ENCODE measurements at regions not wholly inside any gene's neighbourhood (a gene's known extent, or its start where the extent isn't known, plus 50 kb on each side); places are given as distances from the start of the nearest gene placed in this dataset.

- no peak for DNase-seq (ENCODE audit: low read depth in 2 of 2)
These were observed 773.1 kb upstream of the NR2F2 start for GRCh38 chr15:95557226-95558046.

GRCh38 chr15:95558131-95558530 is 772.4 kb upstream of the NR2F2 start:
- DNase-seq (ENCODE audit: low read depth in 2 of 2), result no peak

- DNase-seq (ENCODE audit: low read depth in 2 of 2), result no peak
These were observed 771.6 kb upstream of the NR2F2 start for GRCh38 chr15:95558916-95559315.

GRCh38 chr15:95559875-95560394 is 770.6 kb upstream of the NR2F2 start:
- no peak for DNase-seq (ENCODE audit: low read depth in 2 of 2)

- no peak for DNase-seq (ENCODE audit: low read depth in 2 of 2)
These were observed 769.0 kb upstream of the NR2F2 start for GRCh38 chr15:95561463-95561862.

- DNase-seq (ENCODE audit: low read depth in 2 of 2), result no peak
These were observed 766.9 kb upstream of the NR2F2 start for GRCh38 chr15:95563634-95564033.

- no peak for DNase-seq (ENCODE audit: low read depth in 2 of 2)
These were observed 765.4 kb upstream of the NR2F2 start for GRCh38 chr15:95565016-95565600.

GRCh38 chr15:95565690-95566089 is 764.8 kb upstream of the NR2F2 start:
- no peak for DNase-seq (ENCODE audit: low read depth in 2 of 2)

GRCh38 chr15:95567686-95568085 is 762.8 kb upstream of the NR2F2 start:
- no peak for DNase-seq (ENCODE audit: low read depth in 2 of 2)

GRCh38 chr15:95574053-95574452 is 756.4 kb upstream of the NR2F2 start:
- no peak for DNase-seq (ENCODE audit: low read depth in 2 of 2)

GRCh38 chr15:95577927-95578326 is 752.6 kb upstream of the NR2F2 start:
- no peak for DNase-seq (ENCODE audit: low read depth in 2 of 2)

- DNase-seq (ENCODE audit: low read depth in 2 of 2), result no peak
These were observed 750.4 kb upstream of the NR2F2 start for GRCh38 chr15:95580121-95580520.

- no peak for DNase-seq (ENCODE audit: low read depth in 2 of 2)
These were observed 748.9 kb upstream of the NR2F2 start for GRCh38 chr15:95581595-95581994.

GRCh38 chr15:95584088-95584487 is 746.4 kb upstream of the NR2F2 start:
- no peak for DNase-seq (ENCODE audit: low read depth in 2 of 2)

GRCh38 chr15:95588056-95588455 is 742.4 kb upstream of the NR2F2 start:
- DNase-seq (ENCODE audit: low read depth in 2 of 2), result no peak

- DNase-seq (ENCODE audit: low read depth in 2 of 2), result no peak
These were observed 739.9 kb upstream of the NR2F2 start for GRCh38 chr15:95590533-95591044.

- no peak for DNase-seq (ENCODE audit: low read depth in 2 of 2)
These were observed 739.2 kb upstream of the NR2F2 start for GRCh38 chr15:95591270-95591669.

- DNase-seq (ENCODE audit: low read depth in 2 of 2), result no peak
These were observed 738.6 kb upstream of the NR2F2 start for GRCh38 chr15:95591886-95592285.

GRCh38 chr15:95594496-95594895 is 736.0 kb upstream of the NR2F2 start:
- DNase-seq (ENCODE audit: low read depth in 2 of 2), result no peak

- no peak for DNase-seq (ENCODE audit: low read depth in 2 of 2)
These were observed 734.7 kb upstream of the NR2F2 start for GRCh38 chr15:95595759-95596158.

GRCh38 chr15:95596496-95596895 is 734.0 kb upstream of the NR2F2 start:
- no peak for DNase-seq (ENCODE audit: low read depth in 2 of 2)

GRCh38 chr15:95598251-95598855 is 732.1 kb upstream of the NR2F2 start:
- DNase-seq (ENCODE audit: low read depth in 2 of 2), result no peak

GRCh38 chr15:95600367-95600766 is 730.1 kb upstream of the NR2F2 start:
- no peak for DNase-seq (ENCODE audit: low read depth in 2 of 2)

All from stimulated activated CD4-positive, alpha-beta T cell treated with anti-CD3 and anti-CD28 coated beads, Interleukin-4, amount 100 ng/mL, for 48 hours (primary cell).